MCF 10A (cell line): ENCODE measurements at regions not wholly inside any gene's neighbourhood (a gene's known extent, or its start where the extent isn't known, plus 50 kb on each side); places are given as distances from the start of the nearest gene placed in this dataset.

Source experiments
- BruUV-seq: library from RNA; stranded (reverse); fragments of 400-500 nt; replicated peaks from 2 replicates; lab custom pipeline; 2021; lab: Mats Ljungman, UMichigan
- CTCF ChIA-PET: fragments of 300-600 bp; sonication (Branson Sonifier 250); formaldehyde crosslinking; extraction: SDS; loops from one replicate; lab custom pipeline; 2021; ENCODE audit warnings: antibody characterized with exemption, inconsistent platforms; lab: Yijun Ruan, JAX
- POLR2A ChIA-PET: fragments of 300-600, 350-650 bp; sonication (Branson Sonifier 250); formaldehyde crosslinking; extraction: SDS; loops from one replicate; lab custom pipeline; 2020; ENCODE audit warnings: antibody characterized with exemption, inconsistent platforms; lab: Yijun Ruan, JAX
- DNase-seq: peaks from one replicate; pipeline ENCODE4 v3.0.0-alpha.2; 2018; ENCODE audit not compliant: unreplicated experiment
- H3K27ac Mint-ChIP-seq: one replicate; pipeline ENCODE4 v1.8.0; 2022; ENCODE audit warnings: mild to moderate bottlenecking, low read depth, mixed read lengths; ENCODE audit not compliant: unreplicated experiment
- H3K27me3 Mint-ChIP-seq: one replicate; pipeline ENCODE4 v1.8.0; 2022; ENCODE audit warnings: mixed read lengths; ENCODE audit not compliant: insufficient read depth, unreplicated experiment
- H3K36me3 Mint-ChIP-seq: one replicate; pipeline ENCODE4 v1.8.0; 2022; ENCODE audit warnings: mild to moderate bottlenecking, moderate library complexity, mixed read lengths; ENCODE audit not compliant: insufficient read depth, unreplicated experiment
- H3K4me1 Mint-ChIP-seq: one replicate; pipeline ENCODE4 v1.8.0; 2022; ENCODE audit warnings: mixed read lengths; ENCODE audit not compliant: insufficient read depth, unreplicated experiment
- H3K4me3 Mint-ChIP-seq: one replicate; pipeline ENCODE4 v1.8.0; 2022; ENCODE audit warnings: mild to moderate bottlenecking, moderate library complexity, mixed read lengths; ENCODE audit not compliant: unreplicated experiment
- H3K9me3 Mint-ChIP-seq: one replicate; pipeline ENCODE4 v1.8.0; 2022; ENCODE audit warnings: mixed read lengths; ENCODE audit not compliant: unreplicated experiment
- CTCF ChIP-seq: fragments of 200-600 bp; IDR thresholded peaks from one replicate; pipeline ENCODE4 v1.8.0; 2022; ENCODE audit warnings: antibody characterized with exemption, mild to moderate bottlenecking; ENCODE audit not compliant: unreplicated experiment
- intact Hi-C: fragments of 100-400 bp; cut with micrococcal nuclease; formaldehyde crosslinking; loops from 2 replicates; pipeline ENCODE4 v1.14.1; 2022

GRCh38 chr7:131950758-131951157 is 394.3 kb upstream of the PODXL start:
- no peak for TF ChIP-seq CTCF
- POLR2A ChIA-PET = no interaction called here
- BruUV-seq = no TSS peak

GRCh38 chr7:131949659-131950058 is 393.2 kb upstream of the PODXL start:
- intact Hi-C loops = loop anchor here (5.0 kb wide), 2 partner anchors 92 to 98 kb away; no protein-coding TSS in a partner anchor
- no TSS peak for BruUV-seq
- peaks cover 5% of the 10 kb centered on the region for H3K4me1 Mint-ChIP-seq
- DNase-seq = no peak
- ChIA-PET POLR2A (no interaction called here), CTCF (interaction anchor here (0.6 to 1.4 kb wide), 5 partner anchors 190 to 1604 kb away, joined by 3 to 5 read pairs (median 3); no protein-coding TSS in a partner anchor)
- peaks cover 7% of the 10 kb centered on the region for H3K9me3 Mint-ChIP-seq
- H3K36me3 Mint-ChIP-seq = no peaks in the 10 kb centered on the region
- TF ChIP-seq CTCF = no peak
- peaks cover 11% of the 10 kb centered on the region for H3K27me3 Mint-ChIP-seq
- H3K27ac Mint-ChIP-seq = no peak overlapping the region
- H3K4me3 Mint-ChIP-seq = no peak overlapping the region

More at GRCh38 chr7:131950758-131951157, 394.3 kb upstream of the PODXL start:
- Mint-ChIP-seq H3K27me3 (peaks cover 15% of the 10 kb centered on the region), H3K4me1 (peaks cover 5% of the 10 kb centered on the region), H3K36me3 (no peaks in the 10 kb centered on the region), H3K9me3 (peaks cover 7% of the 10 kb centered on the region), H3K27ac (no peak overlapping the region), H3K4me3 (no peak overlapping the region)
- intact Hi-C loops = no loop called here
- DNase-seq = no peak
- CTCF ChIA-PET = interaction anchor here (0.6 to 1.4 kb wide), 3 partner anchors 19 to 259 kb away, joined by 3 to 4 read pairs (median 3); no protein-coding TSS in a partner anchor

DNA sequence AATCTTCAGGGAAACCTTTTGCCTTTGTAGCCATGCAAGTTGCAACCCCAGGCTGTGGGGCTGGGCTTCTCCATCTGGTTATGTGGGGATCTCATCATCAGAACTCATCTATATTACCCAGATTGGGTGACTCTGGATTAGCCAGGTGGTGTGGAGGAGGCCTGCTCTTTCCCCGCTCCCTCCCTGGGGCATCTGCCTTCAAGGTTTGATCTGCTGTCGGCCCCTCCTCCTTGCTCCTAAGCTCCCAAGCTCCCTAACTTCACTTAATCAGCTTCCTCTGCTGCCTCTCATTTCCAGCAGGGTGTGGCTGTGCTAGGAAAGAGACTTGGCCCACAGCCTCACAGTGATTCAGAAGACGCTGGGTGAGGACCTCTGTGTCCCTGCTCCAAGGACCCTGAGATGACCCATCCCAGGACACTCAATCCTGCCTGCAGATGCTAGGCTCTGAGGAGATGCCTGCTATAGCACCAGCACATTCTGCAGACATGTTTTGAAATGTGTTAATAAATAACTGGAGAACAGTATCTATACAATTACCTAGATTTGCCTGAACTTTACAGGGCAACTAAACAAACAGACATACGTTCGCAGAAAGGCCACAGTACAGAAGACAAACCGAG is 392.1 kb upstream of the PODXL start:
- POLR2A ChIA-PET = no interaction called here
- no peaks in the 10 kb centered on the region for H3K36me3 Mint-ChIP-seq
- no peak overlapping the region for H3K27ac Mint-ChIP-seq
- peaks cover 7% of the 10 kb centered on the region for H3K9me3 Mint-ChIP-seq
- DNase-seq = peak; percentile 28
- CTCF ChIA-PET = interaction anchor here (0.6 to 1.4 kb wide), 3 partner anchors 101 to 207 kb away, joined by 3 to 4 read pairs (median 4); no protein-coding TSS in a partner anchor
- peaks cover 5% of the 10 kb centered on the region for H3K4me1 Mint-ChIP-seq
- no TSS peak for BruUV-seq
- TF ChIP-seq CTCF = no peak
- no peak overlapping the region for H3K4me3 Mint-ChIP-seq
- peaks cover 11% of the 10 kb centered on the region for H3K27me3 Mint-ChIP-seq
- intact Hi-C loops = loop anchor here (5.0 kb wide), 2 partner anchors 91 to 99 kb away; no protein-coding TSS in a partner anchor

DNA sequence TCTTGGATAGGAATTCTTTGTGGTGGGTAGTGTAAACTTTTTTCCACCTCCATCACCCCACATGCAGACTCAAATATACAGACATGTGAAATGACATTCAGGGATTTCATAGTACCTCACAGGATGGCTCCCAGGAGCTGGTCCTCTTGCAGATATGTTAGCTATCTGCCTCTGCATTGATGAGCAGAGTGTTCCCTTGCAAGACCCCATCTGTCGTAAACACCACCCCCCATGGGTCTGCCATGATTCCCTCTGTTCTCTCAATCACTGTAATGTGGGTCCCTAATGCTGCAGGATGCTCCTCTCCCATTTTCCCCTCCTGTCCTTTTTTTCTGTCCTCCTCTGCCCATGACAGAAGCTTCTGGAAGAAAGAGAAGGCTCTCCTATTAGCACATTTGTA is 391.2 kb upstream of the PODXL start:
- H3K27me3 Mint-ChIP-seq = peaks cover 19% of the 10 kb centered on the region
- H3K36me3 Mint-ChIP-seq = no peaks in the 10 kb centered on the region
- ChIA-PET CTCF (interaction anchor here (0.6 to 1.4 kb wide), 7 partner anchors 8 to 633 kb away, joined by 3 to 5 read pairs (median 4); no protein-coding TSS in a partner anchor), POLR2A (no interaction called here)
- peaks cover 9% of the 10 kb centered on the region for H3K9me3 Mint-ChIP-seq
- no peak overlapping the region for H3K4me3 Mint-ChIP-seq
- H3K4me1 Mint-ChIP-seq = peaks cover 5% of the 10 kb centered on the region
- H3K27ac Mint-ChIP-seq = no peak overlapping the region
- no TSS peak for BruUV-seq
- intact Hi-C loops = loop anchor here (5.0 kb wide), 2 partner anchors 90 to 100 kb away; no protein-coding TSS in a partner anchor
- no peak for TF ChIP-seq CTCF
- no peak for DNase-seq
